UCSD-AML1 (cell line): ENCODE measurements at regions not wholly inside any gene's neighbourhood (a gene's known extent, or its start where the extent isn't known, plus 50 kb on each side); places are given as distances from the start of the nearest gene placed in this dataset.

Source experiments
- DNase-seq: peaks from one replicate; lab custom pipeline; 2025; ENCODE audit not compliant: unreplicated experiment; lab: John Stamatoyannopoulos, UW

DNA sequence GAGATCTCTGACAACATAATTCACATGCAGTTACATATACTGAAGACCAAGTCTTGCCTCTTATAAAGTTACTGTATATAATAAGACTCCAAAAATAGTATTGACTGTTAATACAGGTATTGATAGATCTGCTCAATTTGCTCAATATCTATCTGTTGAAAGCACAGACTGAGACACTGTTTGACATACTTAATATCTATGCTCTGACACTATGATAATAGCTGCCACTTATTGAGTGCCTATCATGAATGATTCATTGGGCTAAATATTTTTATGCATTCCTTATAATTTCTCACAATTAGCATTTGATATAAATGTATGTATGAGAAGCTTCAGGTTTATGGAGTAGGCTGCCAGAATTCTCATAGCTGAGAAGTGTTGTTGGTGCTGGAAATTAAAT lies 1600.9 kb upstream of the IGFBP7 start:
- DNase-seq, result no peak

- no peak for DNase-seq
Measured at GRCh38 chr4:58688568-58688967, 1578.4 kb upstream of the IGFBP7 start.

GRCh38 chr4:58679886-58680285 lies 1569.7 kb upstream of the IGFBP7 start:
- DNase-seq, result no peak

- DNase-seq, result no peak
Measured at GRCh38 chr4:58679051-58679450, 1568.9 kb upstream of the IGFBP7 start.

DNA sequence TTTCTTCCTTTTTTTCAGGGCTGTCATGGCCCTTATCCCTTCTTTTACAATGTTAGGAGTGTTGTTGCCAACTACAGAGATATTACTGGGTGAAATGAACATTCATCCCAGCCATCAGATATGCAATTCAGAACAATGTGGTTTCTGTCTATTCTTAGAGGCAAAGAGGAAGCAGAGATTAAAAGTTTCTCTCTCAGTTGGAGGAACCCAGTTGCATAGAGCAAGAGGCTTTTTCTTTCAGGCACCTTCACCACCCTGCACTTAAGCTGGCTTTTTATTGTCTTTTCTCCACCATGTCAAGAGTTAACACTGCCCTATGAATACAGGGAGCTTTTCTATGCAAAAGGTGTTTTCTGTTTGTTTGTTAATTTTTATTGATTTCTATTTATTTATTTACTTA lies 1559.6 kb upstream of the IGFBP7 start:
- no peak for DNase-seq

DNA sequence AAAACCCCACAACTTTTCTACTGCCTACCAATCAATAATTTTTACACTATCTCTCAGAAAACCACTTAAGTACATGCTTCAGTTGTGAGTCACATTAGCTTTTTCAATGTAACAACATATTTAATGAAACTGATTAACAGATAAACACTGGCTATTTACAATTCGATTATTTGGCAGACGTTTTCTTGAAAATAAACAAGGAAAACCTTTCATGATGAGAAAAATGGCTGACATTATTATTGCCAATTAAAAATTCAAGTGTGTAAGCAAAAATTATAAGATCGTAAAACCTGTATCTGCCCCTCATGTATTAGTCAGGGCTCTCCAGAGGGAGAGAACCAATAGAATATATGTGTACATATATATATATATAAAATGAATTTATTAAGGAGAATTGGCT lies 1555.5 kb upstream of the IGFBP7 start:
- no peak for DNase-seq

DNA sequence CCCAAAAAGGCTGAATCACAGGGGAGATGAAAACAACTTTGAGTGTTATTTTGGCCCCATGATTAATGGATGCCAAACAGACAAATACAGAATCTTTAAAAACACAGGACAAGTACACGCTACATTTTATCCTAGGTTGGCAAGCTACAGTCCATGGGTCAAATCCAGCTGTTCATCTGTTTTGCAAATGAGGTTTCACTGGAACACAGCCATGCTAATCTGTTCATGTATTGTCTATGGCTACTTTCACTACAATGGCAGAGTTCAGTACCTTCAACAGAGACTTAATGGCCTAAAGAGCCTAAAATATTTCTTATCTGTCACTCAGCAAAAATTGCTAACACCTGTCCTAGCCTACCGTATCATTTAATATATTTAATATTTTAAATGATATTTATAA lies 1548.5 kb upstream of the IGFBP7 start:
- DNase-seq, result no peak

DNA sequence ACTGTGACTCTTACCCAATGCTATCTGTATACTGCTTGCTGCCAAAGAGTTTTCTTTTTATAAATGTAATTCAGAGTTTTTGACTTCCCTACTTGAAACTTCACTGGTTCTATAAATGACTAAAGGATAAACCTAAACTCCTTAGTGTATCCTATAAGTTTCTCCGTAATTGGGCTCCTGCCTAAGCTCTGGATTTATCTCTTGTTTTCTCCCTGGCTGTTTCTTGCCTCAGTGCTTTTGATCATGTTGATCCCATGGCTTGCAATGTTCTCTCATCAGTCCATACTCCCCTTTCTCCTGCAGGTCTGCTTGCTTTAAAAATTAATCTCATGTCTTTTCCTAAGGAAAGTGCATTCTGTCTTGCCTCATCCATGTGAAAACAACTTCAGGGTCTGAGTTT lies 1543.1 kb upstream of the IGFBP7 start:
- DNase-seq, result no peak

- no peak for DNase-seq
Measured at GRCh38 chr4:58649226-58649625, 1539.0 kb upstream of the IGFBP7 start.

- no peak for DNase-seq
Measured at GRCh38 chr4:58646126-58646525, 1535.9 kb upstream of the IGFBP7 start.

DNA sequence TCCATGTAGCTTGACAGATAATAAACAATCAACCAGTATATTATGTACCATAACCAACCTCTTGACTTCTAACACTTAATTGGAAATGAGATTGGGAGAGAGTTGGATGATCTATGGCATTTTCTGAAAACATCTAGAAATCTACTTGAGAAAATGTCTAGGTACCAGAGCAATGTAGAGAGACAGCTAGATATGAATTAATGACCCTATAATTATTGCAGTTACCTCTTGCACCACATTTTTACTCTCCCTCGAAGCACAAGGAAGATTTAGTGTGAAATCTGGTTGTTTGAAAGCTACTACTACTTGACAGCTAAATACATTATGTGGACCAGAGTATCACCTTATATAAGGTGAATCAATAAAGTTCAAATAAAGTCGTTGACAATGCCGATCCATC lies 1534.4 kb upstream of the IGFBP7 start:
- no peak for DNase-seq

- DNase-seq, result no peak
Measured at GRCh38 chr4:58636381-58636780, 1526.2 kb upstream of the IGFBP7 start.

GRCh38 chr4:58617226-58617625 lies 1507.0 kb upstream of the IGFBP7 start:
- DNase-seq, result no peak

DNA sequence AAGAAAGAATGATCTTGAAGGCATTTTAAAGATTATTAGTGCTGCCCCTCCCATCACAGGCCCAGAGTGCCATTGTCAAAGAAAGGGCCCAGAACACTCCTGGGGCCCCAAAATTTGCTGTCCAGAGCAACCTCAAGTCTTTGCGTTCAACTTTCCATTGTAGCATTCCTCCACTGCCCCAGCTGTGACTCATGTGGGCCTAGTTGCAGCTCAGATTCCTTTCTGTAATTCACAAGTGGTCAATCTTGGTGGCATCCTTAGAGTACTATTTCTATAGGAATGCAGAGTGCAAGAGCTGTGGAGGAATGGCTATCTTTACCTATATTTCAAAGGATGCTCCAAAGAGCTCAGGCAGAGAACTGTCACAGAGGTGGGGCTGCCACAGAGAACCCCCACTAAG lies 1500.8 kb upstream of the IGFBP7 start:
- no peak for DNase-seq

DNA sequence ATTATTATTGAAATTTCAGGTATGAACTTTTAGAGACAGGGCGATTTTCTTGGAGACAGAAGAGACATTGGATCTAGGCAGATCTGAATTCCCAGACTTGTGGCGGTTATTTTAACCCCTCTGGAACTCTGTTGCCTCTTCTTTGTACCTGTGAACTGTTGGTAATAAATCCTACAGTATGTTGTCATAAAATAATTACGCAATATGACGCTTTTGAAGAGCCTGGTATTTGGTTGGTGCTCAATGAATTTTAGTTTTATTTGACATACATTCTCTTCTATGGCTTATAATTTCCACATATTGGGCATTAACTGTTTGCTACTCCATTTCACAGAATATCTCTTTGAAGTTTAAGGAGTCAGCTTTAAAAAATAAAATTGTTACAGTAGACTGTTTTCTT lies 1496.1 kb upstream of the IGFBP7 start:
- no peak for DNase-seq

DNA sequence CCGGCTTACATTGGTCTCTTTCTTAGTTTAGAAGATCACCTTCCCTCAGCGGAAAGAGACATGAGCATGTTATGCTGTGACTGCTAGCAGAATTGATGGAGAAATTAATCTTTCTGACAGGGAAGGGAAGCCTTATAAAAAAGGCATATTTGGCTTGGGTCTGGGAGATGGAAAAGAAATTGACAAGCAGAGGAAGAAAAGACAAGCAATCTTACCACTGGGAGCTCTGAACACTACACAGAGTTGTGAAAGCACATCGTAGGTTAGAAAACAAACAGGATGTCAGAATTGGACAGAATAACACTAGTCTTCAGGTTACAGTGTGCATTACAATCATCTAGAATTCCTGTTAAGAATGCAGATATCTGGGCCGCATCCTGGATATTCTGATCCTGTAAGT lies 1493.8 kb upstream of the IGFBP7 start:
- DNase-seq, result no peak

DNA sequence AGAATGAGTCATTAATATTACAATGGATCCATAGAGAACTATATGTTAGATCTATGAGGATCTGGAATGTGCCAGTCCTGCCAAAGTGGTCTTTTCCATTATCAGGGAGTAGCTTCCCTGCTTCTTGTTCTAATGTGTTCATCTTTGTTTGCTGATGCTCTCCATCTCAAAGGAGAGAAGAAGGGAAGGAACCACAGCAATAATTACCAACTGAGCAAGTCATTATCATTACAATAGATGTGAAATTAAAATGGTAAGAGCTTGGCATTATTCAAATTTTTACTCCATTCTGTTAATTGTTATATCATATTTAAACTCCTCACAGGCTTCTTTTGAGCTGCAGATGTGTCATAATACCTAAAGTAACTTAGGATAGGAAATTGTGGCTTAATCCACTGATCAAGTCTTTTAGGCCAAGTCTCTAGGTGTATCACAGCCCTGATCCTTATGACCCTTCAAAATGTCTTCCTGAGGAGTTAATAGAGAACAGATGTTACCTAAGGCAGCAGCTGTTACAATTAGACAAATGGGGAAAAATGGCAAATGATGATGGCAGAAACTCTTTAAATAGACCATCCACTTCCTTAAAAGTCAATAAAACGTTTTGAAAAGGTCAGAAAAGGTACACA lies 1492.7 kb upstream of the IGFBP7 start:
- no peak for DNase-seq

- no peak for DNase-seq
Measured at GRCh38 chr4:58602022-58602421, 1491.8 kb upstream of the IGFBP7 start.

DNA sequence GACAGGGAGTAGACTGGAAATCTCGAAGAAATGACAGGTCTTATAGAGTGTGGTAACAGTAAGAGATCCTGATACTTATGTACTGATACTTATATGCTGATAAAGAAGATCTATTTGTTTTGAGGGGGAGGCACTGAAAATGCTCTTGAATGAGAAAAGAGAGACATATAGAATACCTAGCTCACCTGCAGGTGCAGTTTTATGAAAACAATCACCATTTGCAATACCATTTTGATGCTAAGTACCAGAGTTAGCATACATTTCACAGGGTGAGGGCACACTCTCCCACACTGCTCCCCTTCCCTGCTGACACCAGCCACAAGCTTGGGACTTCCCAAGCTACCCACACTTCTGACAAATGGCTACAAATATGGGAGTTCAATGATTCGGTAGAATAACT lies 1490.1 kb upstream of the IGFBP7 start:
- DNase-seq, result no peak

DNA sequence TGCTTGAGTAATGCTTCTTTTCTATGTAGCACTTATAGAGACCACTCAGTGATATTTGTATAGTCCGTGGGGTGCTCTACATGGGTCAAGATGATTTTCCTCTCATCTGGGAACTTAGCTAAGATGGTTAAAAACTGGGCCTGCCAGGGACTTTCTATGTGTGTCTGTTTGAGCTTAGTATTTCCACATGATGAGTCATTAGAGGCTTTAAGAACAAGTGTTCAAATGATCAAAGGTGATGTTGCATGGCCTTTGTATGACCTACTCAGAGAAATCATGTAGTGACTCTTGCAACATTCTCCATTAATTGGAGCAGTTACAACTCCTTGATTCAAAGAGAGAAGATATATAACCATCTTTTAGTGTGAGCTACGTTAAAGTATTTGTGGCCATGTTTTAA lies 1480.5 kb upstream of the IGFBP7 start:
- no peak for DNase-seq

DNA sequence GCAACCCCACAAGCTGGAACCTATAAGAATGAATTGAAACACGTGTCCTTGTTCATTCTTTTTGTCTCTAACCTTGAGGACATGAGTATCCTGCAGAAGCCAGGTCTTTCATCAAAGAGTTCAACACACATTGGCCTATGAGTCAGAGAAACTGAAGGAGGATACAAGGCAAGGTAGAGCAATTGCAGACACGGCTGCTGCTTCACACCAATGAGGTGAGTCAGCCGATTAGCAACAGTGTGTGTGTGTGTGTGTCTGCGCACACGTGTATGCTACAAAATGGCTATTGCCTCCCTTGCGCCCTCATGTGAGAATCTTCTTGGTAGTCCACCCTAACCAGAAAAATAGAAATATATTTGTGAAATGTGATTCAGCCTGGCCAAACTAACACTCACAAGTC lies 1477.7 kb upstream of the IGFBP7 start:
- no peak for DNase-seq

DNA sequence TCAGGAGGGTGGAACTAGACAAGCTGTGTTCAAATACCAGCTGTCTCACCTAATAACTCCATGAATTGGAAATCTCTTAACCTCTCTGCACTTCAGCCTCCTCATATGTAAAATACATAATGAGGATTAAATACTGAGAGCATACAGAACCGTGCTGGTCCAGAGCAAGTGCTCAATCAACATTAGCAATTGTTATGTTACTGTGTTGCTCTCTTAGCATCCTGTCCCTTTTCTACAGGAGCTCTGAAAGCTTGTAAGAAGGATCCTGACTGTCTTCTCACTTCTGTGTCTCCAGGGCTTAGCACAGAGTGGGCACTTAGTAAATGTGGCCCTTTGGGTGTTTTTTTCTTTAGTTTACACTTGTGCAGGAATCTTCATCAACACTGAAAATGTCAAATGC lies 1456.1 kb upstream of the IGFBP7 start:
- DNase-seq, result no peak

GRCh38 chr4:58564695-58565475 lies 1454.7 kb upstream of the IGFBP7 start:
- no peak for DNase-seq
